ENCODE measurements at regions not wholly inside any gene's neighbourhood (a gene's known extent, or its start where the extent isn't known, plus 50 kb on each side); places are given as distances from the start of the nearest gene placed in this dataset.
A peak's percentile ranks its signal among the peaks of the same experiment; 100 is the strongest.

GRCh38 chr7:72524037-72524436, 111.9 kb upstream of the CALN1 start:
- DNase-seq (ENCODE audit: low read depth) = no peak

GRCh38 chr7:72504061-72504706, 92.0 kb upstream of the CALN1 start:
- peak; percentile 6 for DNase-seq (ENCODE audit: low read depth)

GRCh38 chr7:72503644-72504043, 91.5 kb upstream of the CALN1 start:
- no peak for DNase-seq (ENCODE audit: low read depth)

GRCh38 chr7:72494807-72495206, 82.7 kb upstream of the CALN1 start:
- no peak for DNase-seq (ENCODE audit: low read depth)

GRCh38 chr7:72493850-72494661, 81.9 kb upstream of the CALN1 start:
- peak; percentile 63 for DNase-seq (ENCODE audit: low read depth)

- DNase-seq (ENCODE audit: low read depth) = no peak
These were observed 80.4 kb upstream of the CALN1 start for GRCh38 chr7:72492461-72493065.

- no peak for DNase-seq (ENCODE audit: low read depth)
These were observed 78.2 kb upstream of the CALN1 start for GRCh38 chr7:72490301-72490700.

GRCh38 chr7:72481934-72482333, 69.8 kb upstream of the CALN1 start:
- no peak for DNase-seq (ENCODE audit: low read depth)

- no peak for DNase-seq (ENCODE audit: low read depth)
These were observed 64.6 kb upstream of the CALN1 start for GRCh38 chr7:72476608-72477305.

GRCh38 chr7:72467237-72467636, 55.1 kb upstream of the CALN1 start:
- DNase-seq (ENCODE audit: low read depth) = no peak

- no peak for DNase-seq (ENCODE audit: low read depth)
These were observed 54.7 kb upstream of the CALN1 start for GRCh38 chr7:72466797-72467196.

- DNase-seq (ENCODE audit: low read depth) = no peak
These were observed 53.4 kb upstream of the CALN1 start for GRCh38 chr7:72465521-72465920.

GRCh38 chr7:72462311-72462710, 50.2 kb upstream of the CALN1 start:
- DNase-seq (ENCODE audit: low read depth) = no peak

Data from Daoy (cell line).